ENCODE measurements at regions not wholly inside any gene's neighbourhood (a gene's known extent, or its start where the extent isn't known, plus 50 kb on each side); places are given as distances from the start of the nearest gene placed in this dataset.

- TF ChIP-seq MYC (IDR thresholded peaks at IDR 0.05; ENCODE audit: low read depth, low read length) (no peak), MAX (IDR thresholded peaks at IDR 0.05; ENCODE audit: low read depth, low read length) (no peak), POLR2A (IDR thresholded peaks at IDR 0.05; ENCODE audit: extremely low read depth, insufficient read length) (no peak)
- TF ChIP-seq, protein P1, sequence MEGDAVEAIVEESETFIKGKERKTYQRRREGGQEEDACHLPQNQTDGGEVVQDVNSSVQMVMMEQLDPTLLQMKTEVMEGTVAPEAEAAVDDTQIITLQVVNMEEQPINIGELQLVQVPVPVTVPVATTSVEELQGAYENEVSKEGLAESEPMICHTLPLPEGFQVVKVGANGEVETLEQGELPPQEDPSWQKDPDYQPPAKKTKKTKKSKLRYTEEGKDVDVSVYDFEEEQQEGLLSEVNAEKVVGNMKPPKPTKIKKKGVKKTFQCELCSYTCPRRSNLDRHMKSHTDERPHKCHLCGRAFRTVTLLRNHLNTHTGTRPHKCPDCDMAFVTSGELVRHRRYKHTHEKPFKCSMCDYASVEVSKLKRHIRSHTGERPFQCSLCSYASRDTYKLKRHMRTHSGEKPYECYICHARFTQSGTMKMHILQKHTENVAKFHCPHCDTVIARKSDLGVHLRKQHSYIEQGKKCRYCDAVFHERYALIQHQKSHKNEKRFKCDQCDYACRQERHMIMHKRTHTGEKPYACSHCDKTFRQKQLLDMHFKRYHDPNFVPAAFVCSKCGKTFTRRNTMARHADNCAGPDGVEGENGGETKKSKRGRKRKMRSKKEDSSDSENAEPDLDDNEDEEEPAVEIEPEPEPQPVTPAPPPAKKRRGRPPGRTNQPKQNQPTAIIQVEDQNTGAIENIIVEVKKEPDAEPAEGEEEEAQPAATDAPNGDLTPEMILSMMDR (IDR thresholded peaks at IDR 0.05; ENCODE audit: low read depth, low read length): no peak
- no peak overlapping the region for H3K4me3 ChIP-seq (ENCODE audit: low read depth, low read length)
- DNase-seq (ENCODE audit: low read depth): no peak
Measured at GRCh38 chr21:29245104-29245643, 53.5 kb upstream of the BACH1 start.

DNA sequence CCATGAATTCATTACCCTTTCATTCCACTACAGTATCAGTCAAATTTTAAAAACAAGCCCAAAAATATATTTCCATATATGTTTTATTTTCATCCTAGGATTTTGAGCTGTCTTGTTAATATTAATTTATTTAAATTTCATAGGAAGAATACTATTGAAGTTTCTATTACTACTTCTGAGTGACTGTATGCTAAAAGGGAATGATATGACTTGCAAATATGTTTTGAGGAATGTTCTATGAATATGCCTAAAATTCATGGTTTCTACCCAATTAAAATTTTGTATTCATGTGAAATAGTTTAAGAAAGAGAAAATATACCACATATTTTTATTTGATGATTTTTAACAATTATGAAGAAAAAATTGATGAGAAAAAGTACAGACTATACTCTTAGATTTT is 52.9 kb upstream of the BACH1 start:
- no peak for TF ChIP-seq POLR2A (IDR thresholded peaks at IDR 0.05; ENCODE audit: extremely low read depth, insufficient read length)
- TF ChIP-seq MAX (IDR thresholded peaks at IDR 0.05; ENCODE audit: low read depth, low read length): no peak
- no peak for TF ChIP-seq MYC (IDR thresholded peaks at IDR 0.05; ENCODE audit: low read depth, low read length)
- TF ChIP-seq, protein P1 (IDR thresholded peaks at IDR 0.05; ENCODE audit: low read depth, low read length): no peak
- no peak overlapping the region for H3K4me3 ChIP-seq (ENCODE audit: low read depth, low read length)
- DNase-seq (ENCODE audit: low read depth): no peak

DNA sequence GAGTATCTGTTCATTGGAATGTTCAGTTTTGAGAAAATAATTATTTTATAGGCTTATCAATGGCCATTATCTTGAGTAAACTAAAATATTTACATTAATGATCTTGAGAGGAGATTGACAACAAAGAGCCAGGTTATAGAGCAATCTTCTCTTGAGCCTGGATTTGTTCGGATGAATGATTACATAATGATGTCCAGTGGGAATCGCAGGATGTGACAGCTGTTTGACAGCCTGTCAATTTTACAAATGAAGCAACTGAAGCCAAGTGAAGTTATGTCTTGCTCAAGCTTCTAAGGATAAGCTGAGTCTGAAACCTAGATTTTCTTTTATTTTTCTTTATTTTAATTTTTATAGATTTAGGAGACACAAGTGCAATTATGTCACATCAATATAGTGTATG is 52.1 kb upstream of the BACH1 start:
- TF ChIP-seq, protein P1 (IDR thresholded peaks at IDR 0.05; ENCODE audit: low read depth, low read length): no peak
- TF ChIP-seq MAX (IDR thresholded peaks at IDR 0.05; ENCODE audit: low read depth, low read length) (no peak), POLR2A (IDR thresholded peaks at IDR 0.05; ENCODE audit: extremely low read depth, insufficient read length) (no peak), MYC (IDR thresholded peaks at IDR 0.05; ENCODE audit: low read depth, low read length) (no peak)
- no peak for DNase-seq (ENCODE audit: low read depth)
- H3K4me3 ChIP-seq (ENCODE audit: low read depth, low read length): no peak overlapping the region

DNA sequence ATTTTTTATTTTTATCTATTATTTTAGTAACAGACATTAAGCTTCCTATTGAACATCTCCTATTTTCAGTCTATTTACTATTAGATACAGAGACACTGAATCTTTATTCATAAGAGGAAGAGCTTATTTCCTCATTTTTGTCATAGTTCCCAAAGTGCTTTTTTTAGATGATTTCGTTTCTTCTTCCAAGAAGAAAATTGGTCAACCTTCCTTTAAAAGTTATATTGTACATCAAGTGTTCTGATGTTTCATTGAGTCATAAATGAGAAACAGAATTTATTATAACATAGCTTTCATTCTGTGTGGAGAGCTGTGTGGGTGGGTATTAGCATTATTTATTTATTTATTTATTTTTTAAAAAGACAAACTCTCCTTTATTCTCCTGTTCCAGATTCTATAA is 50.6 kb upstream of the BACH1 start:
- TF ChIP-seq POLR2A (IDR thresholded peaks at IDR 0.05; ENCODE audit: extremely low read depth, insufficient read length) (no peak), MAX (IDR thresholded peaks at IDR 0.05; ENCODE audit: low read depth, low read length) (no peak), MYC (IDR thresholded peaks at IDR 0.05; ENCODE audit: low read depth, low read length) (no peak)
- TF ChIP-seq, protein P1 (IDR thresholded peaks at IDR 0.05; ENCODE audit: low read depth, low read length): no peak
- H3K4me3 ChIP-seq (ENCODE audit: low read depth, low read length): no peak overlapping the region
- DNase-seq (ENCODE audit: low read depth): no peak
